ENCODE measurements at regions not wholly inside any gene's neighbourhood (a gene's known extent, or its start where the extent isn't known, plus 50 kb on each side); places are given as distances from the start of the nearest gene placed in this dataset.

GRCh38 chr16:51524070-51524469 lies 373.0 kb upstream of the SALL1 start:
- Histone ChIP-seq H3K27me3 (ENCODE audit: insufficient read depth) (no peaks in the 10 kb centered on the region), H3K4me3 (no peak overlapping the region), H3K79me2 (replicated peaks; ENCODE audit: insufficient read depth) (no peaks in the 10 kb centered on the region), H3K9me2 (ENCODE audit: insufficient read depth) (peaks cover 4% of the 10 kb centered on the region), H3K36me3 (ENCODE audit: insufficient read depth) (peaks cover 4% of the 10 kb centered on the region; the same call in 1 of the 2 replicates), H2AFZ (no peak overlapping the region), H4K20me1 (replicated peaks; ENCODE audit: insufficient read depth) (no peaks in the 10 kb centered on the region), H3K4me1 (ENCODE audit: insufficient read depth) (peaks cover 9% of the 10 kb centered on the region), H3K27ac (ENCODE audit: low read depth) (no peak overlapping the region), H3K4me2 (no peak overlapping the region), H3F3A (replicated peaks; ENCODE audit: low read depth) (no peaks in the 10 kb centered on the region)
- DNase-seq (ENCODE audit: low spot score), result no peak
- Mint-ChIP-seq H3K27ac (no peak overlapping the region), H3K27me3 (ENCODE audit: insufficient read depth, low read depth, poor library complexity) (peaks cover 12% of the 10 kb centered on the region), H3K36me3 (ENCODE audit: low read depth) (peaks cover 15% of the 10 kb centered on the region; the same call in 2 of the 3 replicates), H3K9me3 (peaks cover 24% of the 10 kb centered on the region), H3K4me1 (peaks cover 23% of the 10 kb centered on the region), H3K4me3 (no peak overlapping the region)
- no peak for ATAC-seq
- TF ChIP-seq, protein P1, sequence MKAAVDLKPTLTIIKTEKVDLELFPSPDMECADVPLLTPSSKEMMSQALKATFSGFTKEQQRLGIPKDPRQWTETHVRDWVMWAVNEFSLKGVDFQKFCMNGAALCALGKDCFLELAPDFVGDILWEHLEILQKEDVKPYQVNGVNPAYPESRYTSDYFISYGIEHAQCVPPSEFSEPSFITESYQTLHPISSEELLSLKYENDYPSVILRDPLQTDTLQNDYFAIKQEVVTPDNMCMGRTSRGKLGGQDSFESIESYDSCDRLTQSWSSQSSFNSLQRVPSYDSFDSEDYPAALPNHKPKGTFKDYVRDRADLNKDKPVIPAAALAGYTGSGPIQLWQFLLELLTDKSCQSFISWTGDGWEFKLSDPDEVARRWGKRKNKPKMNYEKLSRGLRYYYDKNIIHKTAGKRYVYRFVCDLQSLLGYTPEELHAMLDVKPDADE (IDR thresholded peaks at IDR 0.05), result no peak
- TF ChIP-seq EZH2 (IDR thresholded peaks at IDR 0.05; ENCODE audit: low read depth, unreplicated experiment) (no peak), JUNB (IDR thresholded peaks at IDR 0.05; ENCODE audit: unreplicated experiment) (no peak), ZNF331 (CRISPR knock-in tag; IDR thresholded peaks at IDR 0.05; ENCODE audit: low read depth) (no peak), CREB1 (CRISPR knock-in tag; IDR thresholded peaks at IDR 0.05; ENCODE audit: low read depth) (no peak), NANOG (IDR thresholded peaks at IDR 0.05; ENCODE audit: borderline replicate concordance) (no peak), POLR2AphosphoS5 (IDR thresholded peaks at IDR 0.05; ENCODE audit: low read depth) (no peak), STAT1 (IDR thresholded peaks at IDR 0.05; ENCODE audit: unreplicated experiment) (no peak), ZNF462 (CRISPR knock-in tag; IDR thresholded peaks at IDR 0.05) (no peak), EZH2phosphoT487 (IDR thresholded peaks at IDR 0.05; ENCODE audit: unreplicated experiment) (no peak), ZNF114 (CRISPR knock-in tag; IDR thresholded peaks at IDR 0.05) (no peak)
- TF ChIP-seq, protein P2, sequence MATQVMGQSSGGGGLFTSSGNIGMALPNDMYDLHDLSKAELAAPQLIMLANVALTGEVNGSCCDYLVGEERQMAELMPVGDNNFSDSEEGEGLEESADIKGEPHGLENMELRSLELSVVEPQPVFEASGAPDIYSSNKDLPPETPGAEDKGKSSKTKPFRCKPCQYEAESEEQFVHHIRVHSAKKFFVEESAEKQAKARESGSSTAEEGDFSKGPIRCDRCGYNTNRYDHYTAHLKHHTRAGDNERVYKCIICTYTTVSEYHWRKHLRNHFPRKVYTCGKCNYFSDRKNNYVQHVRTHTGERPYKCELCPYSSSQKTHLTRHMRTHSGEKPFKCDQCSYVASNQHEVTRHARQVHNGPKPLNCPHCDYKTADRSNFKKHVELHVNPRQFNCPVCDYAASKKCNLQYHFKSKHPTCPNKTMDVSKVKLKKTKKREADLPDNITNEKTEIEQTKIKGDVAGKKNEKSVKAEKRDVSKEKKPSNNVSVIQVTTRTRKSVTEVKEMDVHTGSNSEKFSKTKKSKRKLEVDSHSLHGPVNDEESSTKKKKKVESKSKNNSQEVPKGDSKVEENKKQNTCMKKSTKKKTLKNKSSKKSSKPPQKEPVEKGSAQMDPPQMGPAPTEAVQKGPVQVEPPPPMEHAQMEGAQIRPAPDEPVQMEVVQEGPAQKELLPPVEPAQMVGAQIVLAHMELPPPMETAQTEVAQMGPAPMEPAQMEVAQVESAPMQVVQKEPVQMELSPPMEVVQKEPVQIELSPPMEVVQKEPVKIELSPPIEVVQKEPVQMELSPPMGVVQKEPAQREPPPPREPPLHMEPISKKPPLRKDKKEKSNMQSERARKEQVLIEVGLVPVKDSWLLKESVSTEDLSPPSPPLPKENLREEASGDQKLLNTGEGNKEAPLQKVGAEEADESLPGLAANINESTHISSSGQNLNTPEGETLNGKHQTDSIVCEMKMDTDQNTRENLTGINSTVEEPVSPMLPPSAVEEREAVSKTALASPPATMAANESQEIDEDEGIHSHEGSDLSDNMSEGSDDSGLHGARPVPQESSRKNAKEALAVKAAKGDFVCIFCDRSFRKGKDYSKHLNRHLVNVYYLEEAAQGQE (IDR thresholded peaks at IDR 0.05; ENCODE audit: unreplicated experiment), result no peak
- TF ChIP-seq, protein P3, sequence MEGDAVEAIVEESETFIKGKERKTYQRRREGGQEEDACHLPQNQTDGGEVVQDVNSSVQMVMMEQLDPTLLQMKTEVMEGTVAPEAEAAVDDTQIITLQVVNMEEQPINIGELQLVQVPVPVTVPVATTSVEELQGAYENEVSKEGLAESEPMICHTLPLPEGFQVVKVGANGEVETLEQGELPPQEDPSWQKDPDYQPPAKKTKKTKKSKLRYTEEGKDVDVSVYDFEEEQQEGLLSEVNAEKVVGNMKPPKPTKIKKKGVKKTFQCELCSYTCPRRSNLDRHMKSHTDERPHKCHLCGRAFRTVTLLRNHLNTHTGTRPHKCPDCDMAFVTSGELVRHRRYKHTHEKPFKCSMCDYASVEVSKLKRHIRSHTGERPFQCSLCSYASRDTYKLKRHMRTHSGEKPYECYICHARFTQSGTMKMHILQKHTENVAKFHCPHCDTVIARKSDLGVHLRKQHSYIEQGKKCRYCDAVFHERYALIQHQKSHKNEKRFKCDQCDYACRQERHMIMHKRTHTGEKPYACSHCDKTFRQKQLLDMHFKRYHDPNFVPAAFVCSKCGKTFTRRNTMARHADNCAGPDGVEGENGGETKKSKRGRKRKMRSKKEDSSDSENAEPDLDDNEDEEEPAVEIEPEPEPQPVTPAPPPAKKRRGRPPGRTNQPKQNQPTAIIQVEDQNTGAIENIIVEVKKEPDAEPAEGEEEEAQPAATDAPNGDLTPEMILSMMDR (conservative IDR thresholded peaks at IDR 0.05; ENCODE audit: low read depth in 2 of 2), result no peak
